Liver (tissue), 3 donors: ENCODE measurements at regions not wholly inside any gene's neighbourhood (a gene's known extent, or its start where the extent isn't known, plus 50 kb on each side); places are given as distances from the start of the nearest gene placed in this dataset.

Source experiments
- CTCF ChIP-seq: fragments of 150-350 bp; IDR thresholded peaks from 2 replicates; pipeline ENCODE4 v1.5.1; 2017; ENCODE audit warnings: improper control_type of control experiment, low read depth, low read length; ENCODE audit not compliant: missing input control
- FOXA1 ChIP-seq: IDR thresholded peaks from 2 replicates; pipeline ENCODE4 v1.6.1; 2016; ENCODE audit warnings: antibody characterized with exemption
- GABPA ChIP-seq, 2 donors: IDR thresholded peaks in 1 of 2; conservative IDR thresholded peaks in 1 of 2; 2 replicates each; pipeline ENCODE4 v1.6.1; 2016; ENCODE audit warnings: antibody characterized with exemption in 2 of 2, mild to moderate bottlenecking in 1 of 2, moderate library complexity in 1 of 2
- HNF4G ChIP-seq: IDR thresholded peaks from 2 replicates; pipeline ENCODE4 v1.6.1; 2016; ENCODE audit warnings: antibody characterized with exemption
- MAX ChIP-seq: IDR thresholded peaks from 2 replicates; pipeline ENCODE4 v1.6.1; 2016; ENCODE audit warnings: antibody characterized with exemption
- RAD21 ChIP-seq, 2 donors: IDR thresholded peaks; 2 replicates each; pipeline ENCODE4 v1.6.1; 2016; ENCODE audit warnings: antibody characterized with exemption in 2 of 2, mild to moderate bottlenecking in 2 of 2
- REST ChIP-seq: IDR thresholded peaks from 2 replicates; pipeline ENCODE4 v1.6.1; 2016; ENCODE audit warnings: antibody characterized with exemption, mild to moderate bottlenecking
- RXRA ChIP-seq, 2 donors: IDR thresholded peaks; 2 replicates each; pipeline ENCODE4 v1.6.1; 2017 to 2018; ENCODE audit warnings: antibody characterized with exemption in 2 of 2, mild to moderate bottlenecking in 1 of 2
- TAF1 ChIP-seq: conservative IDR thresholded peaks from 2 replicates; pipeline ENCODE4 v1.6.1; 2016; ENCODE audit warnings: antibody characterized with exemption, mild to moderate bottlenecking
- YY1 ChIP-seq: IDR thresholded peaks from 2 replicates; pipeline ENCODE4 v1.6.1; 2016; ENCODE audit warnings: antibody characterized with exemption, mild to moderate bottlenecking
- ZBTB33 ChIP-seq: IDR thresholded peaks from 2 replicates; pipeline ENCODE4 v1.6.1; 2016; ENCODE audit warnings: antibody characterized with exemption
- donor health status: healthy.
- donor health status: healthy.

- TF ChIP-seq YY1: no peak
- TF ChIP-seq CTCF: no peak
- TF ChIP-seq RXRA (IDR thresholded peaks at IDR 0.05): no peak
- no peak for TF ChIP-seq FOXA1
- TF ChIP-seq REST: no peak
- TF ChIP-seq GABPA (IDR thresholded peaks at IDR 0.05 in 1 of 2, conservative IDR thresholded peaks at IDR 0.05 in 1 of 2): no peak
- no peak for TF ChIP-seq TAF1
- no peak for TF ChIP-seq RAD21 (IDR thresholded peaks at IDR 0.05)
- TF ChIP-seq MAX: no peak
- no peak for TF ChIP-seq HNF4G
- no peak for TF ChIP-seq ZBTB33
These were observed 558.5 kb downstream of the MIAT start for GRCh38 chr22:27215871-27216270.
